ENCODE measurements at regions not wholly inside any gene's neighbourhood (a gene's known extent, or its start where the extent isn't known, plus 50 kb on each side); places are given as distances from the start of the nearest gene placed in this dataset.

DNA sequence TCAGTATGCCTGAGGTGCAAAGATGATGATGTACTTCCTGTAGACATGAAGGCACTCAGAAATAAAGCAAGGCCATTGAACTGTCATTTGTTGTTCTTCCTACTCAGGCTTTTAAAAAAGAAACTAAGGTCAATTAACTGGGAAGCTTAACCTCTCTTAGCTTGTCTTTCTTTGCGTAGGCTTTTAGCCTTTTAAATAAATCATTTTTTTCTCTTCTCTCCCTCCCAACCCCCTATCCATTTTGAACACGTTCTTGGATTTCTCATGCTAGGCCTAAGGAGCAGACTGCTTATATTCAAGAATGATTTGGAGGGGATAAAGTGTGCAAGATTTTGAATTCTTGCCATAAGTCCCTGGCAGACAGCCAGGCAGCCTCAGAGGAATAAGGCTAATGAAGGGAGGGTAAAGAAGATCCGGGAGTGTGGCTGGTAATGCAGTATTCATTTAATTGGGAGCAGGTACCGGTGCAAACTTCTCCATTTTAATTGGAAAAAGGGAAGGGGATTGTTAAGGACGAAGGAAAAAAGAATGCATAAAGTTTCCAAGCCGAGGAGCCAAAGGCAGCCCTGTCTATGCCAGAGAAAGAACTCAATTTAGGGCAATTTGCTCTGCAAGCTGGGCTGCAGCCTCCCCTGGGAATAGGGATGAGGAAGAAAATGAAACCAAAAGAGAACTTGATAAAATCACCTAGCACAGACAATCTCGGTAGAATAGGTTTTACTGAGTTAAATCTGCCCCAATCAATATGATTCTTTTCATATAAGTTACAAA is 343.8 kb upstream of the MMS22L start:
- Histone ChIP-seq H3K9me3 (ENCODE audit: low read depth) (no peaks in the 10 kb centered on the region), H3K9ac (no peak overlapping the region), H3K4me1 (peaks cover 8% of the 10 kb centered on the region), H3K4me3 (no peak overlapping the region), H3K79me2 (ENCODE audit: low read depth) (no peaks in the 10 kb centered on the region), H3K27ac (peak overlapping the region; percentile 69), H2AFZ (replicated peaks) (peak overlapping the region; percentile 59), H3F3A (ENCODE audit: low read depth) (peaks cover 9% of the 10 kb centered on the region), H3K4me2 (peak overlapping the region; percentile 19), H3K36me3 (no peaks in the 10 kb centered on the region), H3K27me3 (no peaks in the 10 kb centered on the region), H4K20me1 (ENCODE audit: low read depth) (no peaks in the 10 kb centered on the region)
- Mint-ChIP-seq H3K36me3 (no peaks in the 10 kb centered on the region), H3K4me1 (peaks cover 3% of the 10 kb centered on the region), H3K27ac (no peak overlapping the region), H3K4me3 (no peak overlapping the region), H3K27me3 (ENCODE audit: insufficient read depth, low read depth) (no peaks in the 10 kb centered on the region), H3K9me3 (no peaks in the 10 kb centered on the region)
- DNase-seq (ENCODE audit: low spot score), result peak; percentile 9
- no peak for TF ChIP-seq CTCF (IDR thresholded peaks at IDR 0.05)
- TF ChIP-seq EZH2phosphoT487 (IDR thresholded peaks at IDR 0.05), result no peak
- no peak for TF ChIP-seq EZH2 (IDR thresholded peaks at IDR 0.05)

DNA sequence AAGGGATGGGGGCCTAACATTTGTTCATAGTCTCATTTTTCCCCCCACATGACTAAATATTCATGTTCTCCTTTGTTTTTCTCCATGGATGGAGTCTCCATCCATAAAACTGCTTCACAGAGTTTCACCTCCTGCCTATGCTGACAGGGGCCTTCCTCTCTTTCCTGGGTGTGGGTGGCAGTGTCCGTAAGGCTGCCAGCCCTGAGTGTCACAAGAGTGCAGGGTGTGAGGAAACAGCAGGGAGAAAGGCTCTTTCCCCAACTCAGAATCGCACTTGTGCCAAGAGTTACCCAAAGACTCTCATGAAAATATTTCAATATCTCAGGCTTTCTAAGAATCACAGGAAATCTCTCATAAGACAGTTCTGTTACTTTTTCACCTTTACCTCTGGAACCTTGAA is 346.2 kb upstream of the MMS22L start:
- Histone ChIP-seq H3K4me1 (peaks cover 8% of the 10 kb centered on the region), H3K4me3 (no peak overlapping the region), H3K27me3 (no peaks in the 10 kb centered on the region), H3K9ac (no peak overlapping the region), H3K79me2 (ENCODE audit: low read depth) (no peaks in the 10 kb centered on the region), H4K20me1 (ENCODE audit: low read depth) (no peaks in the 10 kb centered on the region), H2AFZ (replicated peaks) (peak overlapping the region; percentile 4), H3K27ac (no peak overlapping the region), H3K9me3 (ENCODE audit: low read depth) (no peaks in the 10 kb centered on the region), H3K4me2 (no peak overlapping the region), H3K36me3 (no peaks in the 10 kb centered on the region), H3F3A (ENCODE audit: low read depth) (peaks cover 9% of the 10 kb centered on the region)
- Mint-ChIP-seq H3K36me3 (no peaks in the 10 kb centered on the region), H3K4me1 (peaks cover 3% of the 10 kb centered on the region), H3K4me3 (no peak overlapping the region), H3K27ac (no peak overlapping the region), H3K27me3 (ENCODE audit: insufficient read depth, low read depth) (no peaks in the 10 kb centered on the region), H3K9me3 (no peaks in the 10 kb centered on the region)
- no peak for DNase-seq (ENCODE audit: low spot score)
- TF ChIP-seq EZH2 (IDR thresholded peaks at IDR 0.05) (no peak), CTCF (IDR thresholded peaks at IDR 0.05) (no peak), EZH2phosphoT487 (IDR thresholded peaks at IDR 0.05) (no peak)

- Mint-ChIP-seq H3K4me1 (peaks cover 3% of the 10 kb centered on the region), H3K27ac (no peak overlapping the region), H3K27me3 (ENCODE audit: insufficient read depth, low read depth) (no peaks in the 10 kb centered on the region), H3K36me3 (no peaks in the 10 kb centered on the region), H3K9me3 (no peaks in the 10 kb centered on the region), H3K4me3 (no peak overlapping the region)
- no peak overlapping the region for H3K4me2 ChIP-seq
- H3K27me3 ChIP-seq, result no peaks in the 10 kb centered on the region
- H3K9ac ChIP-seq, result no peak overlapping the region
- H3K27ac ChIP-seq, result no peak overlapping the region
- no peaks in the 10 kb centered on the region for H3K79me2 ChIP-seq (ENCODE audit: low read depth)
- H3F3A ChIP-seq (ENCODE audit: low read depth), result peaks cover 9% of the 10 kb centered on the region
- no peak for DNase-seq (ENCODE audit: low spot score)
- H3K4me3 ChIP-seq, result no peak overlapping the region
- H2AFZ ChIP-seq (replicated peaks), result no peak overlapping the region
- H4K20me1 ChIP-seq (ENCODE audit: low read depth), result no peaks in the 10 kb centered on the region
- TF ChIP-seq CTCF (IDR thresholded peaks at IDR 0.05), result no peak
- TF ChIP-seq EZH2phosphoT487 (IDR thresholded peaks at IDR 0.05), result no peak
- TF ChIP-seq EZH2 (IDR thresholded peaks at IDR 0.05), result no peak
- no peaks in the 10 kb centered on the region for H3K9me3 ChIP-seq (ENCODE audit: low read depth)
- H3K36me3 ChIP-seq, result no peaks in the 10 kb centered on the region
- H3K4me1 ChIP-seq, result peaks cover 8% of the 10 kb centered on the region
Measured at GRCh38 chr6:97630604-97631003, 347.6 kb upstream of the MMS22L start.

Measured in neural progenitor cell (in vitro differentiated cells).